Astrocyte (in vitro differentiated cells and primary cell): ENCODE measurements at regions not wholly inside any gene's neighbourhood (a gene's known extent, or its start where the extent isn't known, plus 50 kb on each side); places are given as distances from the start of the nearest gene placed in this dataset.

Experiments
- DNase-seq: peaks from one replicate; pipeline ENCODE4 v3.0.0-alpha.2; 2010; ENCODE audit warnings: low read depth
- FAIRE-seq: peaks from 2 replicates; lab custom pipeline; 2011; peaks lifted over from hg19 to GRCh38; lab: Jason Lieb, UNC
- H2AFZ ChIP-seq: 2 replicates; pipeline ENCODE4 v1.6.0; 2012; ENCODE audit warnings: low read depth, low read length, inconsistent platforms
- H3K27ac ChIP-seq: 2 replicates; pipeline ENCODE4 v1.5.1; 2011; ENCODE audit warnings: low read depth, low read length, inconsistent platforms
- H3K27me3 ChIP-seq: 2 replicates; pipeline ENCODE4 v1.6.0; 2011; ENCODE audit warnings: low read length, inconsistent platforms; ENCODE audit not compliant: insufficient read depth
- H3K36me3 ChIP-seq: 2 replicates; pipeline ENCODE4 v1.5.1; 2011; ENCODE audit warnings: low read length, inconsistent platforms; ENCODE audit not compliant: insufficient read depth
- H3K4me1 ChIP-seq: 2 replicates; pipeline ENCODE4 v1.5.1; 2011; ENCODE audit warnings: low read length, inconsistent platforms; ENCODE audit not compliant: insufficient read depth
- H3K4me2 ChIP-seq: 2 replicates; pipeline ENCODE4 v1.6.0; 2012; ENCODE audit warnings: low read length, inconsistent platforms
- H3K4me3 ChIP-seq: 2 replicates; pipeline ENCODE4 v1.5.1; 2011; ENCODE audit warnings: low read depth, mild to moderate bottlenecking, low read length, inconsistent platforms; ENCODE audit not compliant: insufficient read depth
- H3K79me2 ChIP-seq: 2 replicates; pipeline ENCODE4 v1.6.0; 2012; ENCODE audit warnings: mild to moderate bottlenecking, low read length, inconsistent platforms; ENCODE audit not compliant: insufficient read depth
- H3K9ac ChIP-seq: 2 replicates; pipeline ENCODE4 v1.6.0; 2012; ENCODE audit warnings: mild to moderate bottlenecking, low read length, inconsistent platforms
- H3K9me3 ChIP-seq: 2 replicates; pipeline ENCODE4 v1.5.1; 2012; ENCODE audit warnings: low read depth, mild to moderate bottlenecking, low read length, inconsistent platforms; ENCODE audit not compliant: insufficient read depth
- H4K20me1 ChIP-seq: 2 replicates; pipeline ENCODE4 v1.6.0; 2012; ENCODE audit warnings: low read length, inconsistent platforms; ENCODE audit not compliant: insufficient read depth
- H3K27ac Mint-ChIP-seq: one replicate; pipeline ENCODE4 v1.8.0; 2021; ENCODE audit warnings: mild to moderate bottlenecking, mixed read lengths; ENCODE audit not compliant: unreplicated experiment
- H3K27me3 Mint-ChIP-seq: one replicate; pipeline ENCODE4 v1.8.0; 2021; ENCODE audit warnings: low read depth, mixed read lengths; ENCODE audit not compliant: unreplicated experiment
- H3K36me3 Mint-ChIP-seq: one replicate; pipeline ENCODE4 v1.8.0; 2021; ENCODE audit warnings: low read depth, mixed read lengths; ENCODE audit not compliant: unreplicated experiment
- H3K4me1 Mint-ChIP-seq: one replicate; pipeline ENCODE4 v1.8.0; 2021; ENCODE audit warnings: low read depth, mixed read lengths; ENCODE audit not compliant: unreplicated experiment
- H3K4me3 Mint-ChIP-seq: one replicate; pipeline ENCODE4 v1.8.0; 2021; ENCODE audit warnings: mild to moderate bottlenecking, moderate library complexity, mixed read lengths; ENCODE audit not compliant: unreplicated experiment
- H3K9me3 Mint-ChIP-seq: one replicate; pipeline ENCODE4 v1.8.0; 2021; ENCODE audit warnings: mild to moderate bottlenecking, mixed read lengths; ENCODE audit not compliant: unreplicated experiment
- CTCF ChIP-seq: IDR thresholded peaks from 2 replicates; pipeline ENCODE4 v1.5.1; 2011; ENCODE audit warnings: low read depth, mild to moderate bottlenecking, inconsistent platforms, low read length, moderate library complexity; ENCODE audit not compliant: insufficient read depth
- EZH2 ChIP-seq: IDR thresholded peaks from 2 replicates; pipeline ENCODE4 v1.6.1; 2012; ENCODE audit warnings: mild to moderate bottlenecking, low read length, inconsistent platforms; ENCODE audit not compliant: insufficient read depth

GRCh38 chr11:92870196-92870832, 99.1 kb upstream of the MTNR1B start:
- no peak overlapping the region for H3K4me2 ChIP-seq
- no peaks in the 10 kb centered on the region for H3K9me3 Mint-ChIP-seq

GRCh38 chr11:92873551-92873950, 95.9 kb upstream of the MTNR1B start:
- peak; percentile 13 for FAIRE-seq
- H3K27ac Mint-ChIP-seq, result no peak overlapping the region
- no peak overlapping the region for H3K4me3 Mint-ChIP-seq

More at GRCh38 chr11:92870196-92870832, 99.1 kb upstream of the MTNR1B start:
- Mint-ChIP-seq H3K4me1 (peaks cover 14% of the 10 kb centered on the region), H3K36me3 (no peaks in the 10 kb centered on the region), H3K4me3 (no peak overlapping the region), H3K27me3 (no peaks in the 10 kb centered on the region), H3K27ac (peak overlapping the region; percentile 70)
- Histone ChIP-seq H3K4me3 (no peak overlapping the region), H3K27me3 (no peaks in the 10 kb centered on the region), H3K36me3 (no peaks in the 10 kb centered on the region), H2AFZ (no peak overlapping the region), H3K9ac (no peak overlapping the region), H3K9me3 (no peaks in the 10 kb centered on the region), H3K27ac (no peak overlapping the region), H3K4me1 (peaks cover 7% of the 10 kb centered on the region), H3K79me2 (no peaks in the 10 kb centered on the region), H4K20me1 (no peaks in the 10 kb centered on the region)
- FAIRE-seq, result no peak
- TF ChIP-seq CTCF, result no peak
- TF ChIP-seq EZH2, result no peak
- peak; percentile 19 for DNase-seq

GRCh38 chr11:92875473-92875872, 94.0 kb upstream of the MTNR1B start:
- Mint-ChIP-seq H3K4me1 (peaks cover 23% of the 10 kb centered on the region), H3K36me3 (no peaks in the 10 kb centered on the region), H3K9me3 (no peaks in the 10 kb centered on the region), H3K4me3 (no peak overlapping the region), H3K27me3 (no peaks in the 10 kb centered on the region), H3K27ac (no peak overlapping the region)
- H3K27me3 ChIP-seq, result no peaks in the 10 kb centered on the region
- H2AFZ ChIP-seq, result no peak overlapping the region
- H3K27ac ChIP-seq, result no peak overlapping the region
- no peaks in the 10 kb centered on the region for H3K36me3 ChIP-seq
- TF ChIP-seq CTCF, result no peak
- TF ChIP-seq EZH2, result no peak
- H4K20me1 ChIP-seq, result no peaks in the 10 kb centered on the region
- FAIRE-seq (no peak), DNase-seq (no peak)
- no peaks in the 10 kb centered on the region for H3K79me2 ChIP-seq
- H3K4me1 ChIP-seq, result peaks cover 2% of the 10 kb centered on the region
- H3K9ac ChIP-seq, result no peak overlapping the region
- no peak overlapping the region for H3K4me3 ChIP-seq
- no peak overlapping the region for H3K4me2 ChIP-seq
- H3K9me3 ChIP-seq, result no peaks in the 10 kb centered on the region

More at GRCh38 chr11:92873551-92873950, 95.9 kb upstream of the MTNR1B start:
- Histone ChIP-seq H3K9me3 (no peaks in the 10 kb centered on the region), H3K4me3 (no peak overlapping the region), H3K79me2 (no peaks in the 10 kb centered on the region), H3K4me1 (peaks cover 3% of the 10 kb centered on the region), H4K20me1 (no peaks in the 10 kb centered on the region), H3K27me3 (no peaks in the 10 kb centered on the region), H3K4me2 (no peak overlapping the region), H3K9ac (no peak overlapping the region), H2AFZ (no peak overlapping the region), H3K27ac (no peak overlapping the region), H3K36me3 (no peaks in the 10 kb centered on the region)
- TF ChIP-seq EZH2, result no peak
- Mint-ChIP-seq H3K4me1 (peaks cover 24% of the 10 kb centered on the region), H3K36me3 (no peaks in the 10 kb centered on the region), H3K27me3 (no peaks in the 10 kb centered on the region), H3K9me3 (no peaks in the 10 kb centered on the region)
- DNase-seq, result no peak
